OCI-LY7 (cell line): ENCODE measurements at regions not wholly inside any gene's neighbourhood (a gene's known extent, or its start where the extent isn't known, plus 50 kb on each side); places are given as distances from the start of the nearest gene placed in this dataset.

Experiments used
- BruUV-seq: library from RNA; stranded (reverse); fragments of 400-500 nt; replicated peaks from 2 replicates; lab custom pipeline; 2021; lab: Mats Ljungman, UMichigan
- CTCF ChIA-PET: fragments of 300-600 bp; sonication (Branson Sonifier 250); formaldehyde crosslinking; loops from one replicate; lab custom pipeline; 2022; ENCODE audit warnings: antibody characterized with exemption; ENCODE audit not compliant: unreplicated experiment; lab: Charles Lee
- POLR2A ChIA-PET: fragments of 300-600 bp; sonication (Branson Sonifier 250); formaldehyde crosslinking; loops from one replicate; lab custom pipeline; 2022; ENCODE audit warnings: antibody characterized with exemption; lab: Charles Lee
- DNase-seq: peaks from one replicate; pipeline ENCODE4 v3.0.0-alpha.2; 2015; ENCODE audit warnings: low spot score
- H2AFZ ChIP-seq: fragments of 200-600 bp; sonication (generic), shearing (Covaris generic); 2 replicates; pipeline ENCODE4 v1.6.1; 2014; ENCODE audit warnings: mild to moderate bottlenecking, antibody characterized with exemption, low read length, moderate library complexity
- H3K27ac ChIP-seq: fragments of 200-600 bp; sonication (generic); 2 replicates; pipeline ENCODE4 v1.5.1; 2014; ENCODE audit warnings: mixed run types, low read depth, mild to moderate bottlenecking, moderate library complexity, low read length, inconsistent platforms; ENCODE audit not compliant: poor library complexity, severe bottlenecking
- H3K36me3 ChIP-seq: fragments of 200-600 bp; sonication (generic); 2 replicates; pipeline ENCODE4 v1.6.1; 2014; ENCODE audit warnings: mild to moderate bottlenecking, antibody characterized with exemption, low read length, moderate library complexity, mixed read lengths; ENCODE audit not compliant: insufficient read depth
- H3K4me1 ChIP-seq: fragments of 200-600 bp; sonication (generic); 2 replicates; pipeline ENCODE4 v1.5.1; 2014; ENCODE audit warnings: mild to moderate bottlenecking, low read length; ENCODE audit not compliant: insufficient read depth, poor library complexity, severe bottlenecking
- H3K4me2 ChIP-seq: fragments of 200-600 bp; sonication (generic); 2 replicates; pipeline ENCODE4 v1.6.1; 2014; ENCODE audit warnings: mild to moderate bottlenecking, low read length
- H3K4me3 ChIP-seq: fragments of 200-600 bp; sonication (generic); 2 replicates; pipeline ENCODE4 v1.5.1; 2014; ENCODE audit warnings: mild to moderate bottlenecking, low read depth, low read length; ENCODE audit not compliant: poor library complexity, severe bottlenecking
- H3K79me2 ChIP-seq: fragments of 200-600 bp; sonication (generic); 2 replicates; pipeline ENCODE4 v1.6.1; 2016; ENCODE audit warnings: low read depth, mild to moderate bottlenecking, low read length, moderate library complexity, mixed read lengths; ENCODE audit not compliant: insufficient read depth
- H3K9me2 ChIP-seq: fragments of 200-600 bp; sonication (generic); 2 replicates; pipeline ENCODE4 v1.6.1; 2016; ENCODE audit warnings: mild to moderate bottlenecking, low read length, mixed read lengths; ENCODE audit not compliant: insufficient read depth
- H3K9me3 ChIP-seq: fragments of 200-600 bp; sonication (generic); 2 replicates; pipeline ENCODE4 v1.6.1; 2014; ENCODE audit warnings: mild to moderate bottlenecking, mixed run types, low read length, mixed read lengths
- H4K20me1 ChIP-seq: fragments of 200-600 bp; sonication (generic); 2 replicates; pipeline ENCODE4 v1.6.1; 2014; ENCODE audit warnings: mild to moderate bottlenecking, antibody characterized with exemption, low read length, moderate library complexity, mixed read lengths; ENCODE audit not compliant: insufficient read depth
- EZH2phosphoT487 ChIP-seq: fragments of 200-600 bp; sonication (generic); IDR thresholded peaks from 2 replicates; pipeline ENCODE4 v1.6.1; 2018; ENCODE audit warnings: low read depth, borderline replicate concordance, mild to moderate bottlenecking, mixed run types, antibody characterized with exemption, low read length, moderate library complexity, mixed read lengths
- intact Hi-C: fragments of 100-400 bp; cut with micrococcal nuclease; formaldehyde crosslinking; loops from one replicate; pipeline ENCODE4 v1.10.0; 2022; ENCODE audit not compliant: unreplicated experiment
- TF ChIP-seq, protein P1 (sequence below): fragments of 200-600 bp; sonication (generic); conservative IDR thresholded peaks from 2 replicates; pipeline ENCODE4 v1.5.1; 2014; ENCODE audit warnings: mild to moderate bottlenecking, antibody characterized with exemption, low read length, moderate library complexity, mixed read lengths

DNA sequence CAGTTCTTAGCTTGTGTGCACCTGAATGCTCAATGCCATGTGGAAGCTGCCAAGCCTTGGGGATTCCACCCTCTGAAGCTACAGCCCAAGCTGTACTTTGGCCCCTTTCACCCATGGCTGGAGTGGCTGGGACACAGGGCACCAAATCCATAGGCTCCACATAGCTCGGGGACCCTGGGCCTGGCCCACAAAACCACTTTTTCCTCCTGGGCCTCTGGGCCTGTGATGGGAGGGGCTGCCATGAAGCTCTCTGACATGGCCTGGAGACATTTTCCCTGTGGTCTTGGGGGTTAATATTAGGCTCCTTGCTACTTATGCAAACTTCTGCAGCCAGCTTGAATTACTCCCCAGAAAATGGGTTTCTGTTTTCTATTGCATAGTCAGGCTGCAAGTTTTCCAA is 579.9 kb downstream of the MATN1 start:
- intact Hi-C loops: no loop called here
- H3K9me3 ChIP-seq: no peaks in the 10 kb centered on the region
- no peak for DNase-seq
- no peak overlapping the region for H3K27ac ChIP-seq
- CTCF ChIA-PET: no interaction called here
- H3K4me1 ChIP-seq: no peaks in the 10 kb centered on the region
- no peaks in the 10 kb centered on the region for H3K79me2 ChIP-seq
- H3K4me3 ChIP-seq: no peak overlapping the region
- POLR2A ChIA-PET: no interaction called here
- no TSS peak for BruUV-seq
- no peaks in the 10 kb centered on the region for H4K20me1 ChIP-seq
- TF ChIP-seq, protein P1, sequence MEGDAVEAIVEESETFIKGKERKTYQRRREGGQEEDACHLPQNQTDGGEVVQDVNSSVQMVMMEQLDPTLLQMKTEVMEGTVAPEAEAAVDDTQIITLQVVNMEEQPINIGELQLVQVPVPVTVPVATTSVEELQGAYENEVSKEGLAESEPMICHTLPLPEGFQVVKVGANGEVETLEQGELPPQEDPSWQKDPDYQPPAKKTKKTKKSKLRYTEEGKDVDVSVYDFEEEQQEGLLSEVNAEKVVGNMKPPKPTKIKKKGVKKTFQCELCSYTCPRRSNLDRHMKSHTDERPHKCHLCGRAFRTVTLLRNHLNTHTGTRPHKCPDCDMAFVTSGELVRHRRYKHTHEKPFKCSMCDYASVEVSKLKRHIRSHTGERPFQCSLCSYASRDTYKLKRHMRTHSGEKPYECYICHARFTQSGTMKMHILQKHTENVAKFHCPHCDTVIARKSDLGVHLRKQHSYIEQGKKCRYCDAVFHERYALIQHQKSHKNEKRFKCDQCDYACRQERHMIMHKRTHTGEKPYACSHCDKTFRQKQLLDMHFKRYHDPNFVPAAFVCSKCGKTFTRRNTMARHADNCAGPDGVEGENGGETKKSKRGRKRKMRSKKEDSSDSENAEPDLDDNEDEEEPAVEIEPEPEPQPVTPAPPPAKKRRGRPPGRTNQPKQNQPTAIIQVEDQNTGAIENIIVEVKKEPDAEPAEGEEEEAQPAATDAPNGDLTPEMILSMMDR: no peak
- no peak for TF ChIP-seq EZH2phosphoT487
- H3K36me3 ChIP-seq: no peaks in the 10 kb centered on the region
- no peaks in the 10 kb centered on the region for H3K9me2 ChIP-seq
- H3K4me2 ChIP-seq: no peak overlapping the region
- no peak overlapping the region for H2AFZ ChIP-seq

DNA sequence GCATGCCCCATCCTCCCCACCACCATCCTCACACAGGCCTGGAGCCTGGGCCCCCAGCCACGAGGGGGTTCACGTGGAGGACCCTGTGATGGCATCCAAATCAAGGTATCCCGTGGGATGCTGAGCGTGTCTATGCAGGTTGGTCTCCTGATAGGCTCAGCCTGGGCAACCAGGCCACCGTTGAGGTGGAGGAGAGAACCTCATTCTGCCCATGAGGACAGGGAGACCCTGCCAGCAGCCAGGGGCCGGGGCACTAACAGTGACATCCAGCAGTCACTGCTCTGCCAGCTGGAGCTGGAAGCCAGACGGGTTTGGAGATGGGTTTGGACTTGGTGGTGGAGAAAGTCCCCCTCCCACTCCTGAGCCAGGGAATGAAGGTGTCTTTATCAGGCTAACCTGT is 582.8 kb downstream of the MATN1 start:
- H2AFZ ChIP-seq: no peak overlapping the region
- no TSS peak for BruUV-seq
- no peaks in the 10 kb centered on the region for H4K20me1 ChIP-seq
- H3K9me2 ChIP-seq: no peaks in the 10 kb centered on the region
- no peak overlapping the region for H3K4me2 ChIP-seq
- H3K36me3 ChIP-seq: no peaks in the 10 kb centered on the region
- intact Hi-C loops: no loop called here
- POLR2A ChIA-PET: interaction anchor here (0.6 kb wide), 1 partner anchor 153 kb away, joined by 3 read pairs; no protein-coding TSS in a partner anchor
- TF ChIP-seq, protein P1: no peak
- TF ChIP-seq EZH2phosphoT487: no peak
- H3K4me3 ChIP-seq: no peak overlapping the region
- no peak overlapping the region for H3K27ac ChIP-seq
- DNase-seq: no peak
- no peaks in the 10 kb centered on the region for H3K9me3 ChIP-seq
- H3K79me2 ChIP-seq: no peaks in the 10 kb centered on the region
- no peaks in the 10 kb centered on the region for H3K4me1 ChIP-seq
- CTCF ChIA-PET: no interaction called here

DNA sequence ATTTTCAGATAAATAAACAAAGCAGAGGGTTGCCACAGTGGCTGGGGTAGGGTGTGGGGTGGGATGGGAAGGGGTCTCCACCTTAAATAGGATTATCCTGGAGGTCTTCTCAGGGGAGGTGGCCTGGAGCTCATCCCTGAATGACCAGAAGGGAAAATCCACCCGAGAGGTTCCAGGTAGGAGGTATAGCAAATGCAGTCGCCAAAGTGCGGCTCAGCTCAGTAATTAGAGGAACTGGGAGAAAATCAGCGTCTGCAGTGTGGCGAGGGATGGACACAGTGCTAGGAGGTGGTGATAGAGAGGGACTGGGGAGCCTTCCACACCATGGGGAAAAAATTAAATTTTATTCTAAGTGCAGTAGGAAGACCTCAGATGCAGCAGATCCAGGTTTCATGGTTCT is 584.5 kb downstream of the MATN1 start:
- H3K4me1 ChIP-seq: no peaks in the 10 kb centered on the region
- no peaks in the 10 kb centered on the region for H3K9me2 ChIP-seq
- H4K20me1 ChIP-seq: no peaks in the 10 kb centered on the region
- no peak for DNase-seq
- no peaks in the 10 kb centered on the region for H3K36me3 ChIP-seq
- H2AFZ ChIP-seq: no peak overlapping the region
- POLR2A ChIA-PET: interaction anchor here (0.6 kb wide), 1 partner anchor 1019 kb away, joined by 5 read pairs; no protein-coding TSS in a partner anchor
- H3K9me3 ChIP-seq: no peaks in the 10 kb centered on the region
- BruUV-seq: no TSS peak
- no peak overlapping the region for H3K4me3 ChIP-seq
- intact Hi-C loops: no loop called here
- no peaks in the 10 kb centered on the region for H3K79me2 ChIP-seq
- H3K27ac ChIP-seq: no peak overlapping the region
- CTCF ChIA-PET: no interaction called here
- no peak overlapping the region for H3K4me2 ChIP-seq
- TF ChIP-seq EZH2phosphoT487: no peak
- TF ChIP-seq, protein P1: no peak
